Esophagus squamous epithelium (tissue), 5 donors: ENCODE measurements at regions not wholly inside any gene's neighbourhood (a gene's known extent, or its start where the extent isn't known, plus 50 kb on each side); places are given as distances from the start of the nearest gene placed in this dataset.
A peak's percentile ranks its signal among the peaks of the same experiment; 100 is the strongest.

Experiments
- DNase-seq: peaks from one replicate; lab custom pipeline; 2025; lab: John Stamatoyannopoulos, UW
- H3K27ac ChIP-seq, 4 donors: fragments of 200-600 bp; sonication (generic); one replicate each; pipeline ENCODE4 v1.5.1; 2016 to 2019; ENCODE audit warnings: mild to moderate bottlenecking in 1 of 4
- H3K27me3 ChIP-seq, 4 donors: fragments of 200-600 bp; sonication (generic); 1 replicate in 3 of 4; 2 replicates in 1 of 4; pipeline versions ENCODE4 v1.5.1 to v1.6.0; 2017 to 2021; ENCODE audit warnings: antibody characterized with exemption in 1 of 4
- H3K36me3 ChIP-seq, 3 donors: fragments of 200-600 bp; sonication (generic); one replicate each; pipeline ENCODE4 v1.5.1; 2016 to 2019
- H3K4me1 ChIP-seq, 3 donors: fragments of 200-600 bp; sonication (generic); one replicate each; pipeline ENCODE4 v1.5.1; 2017 to 2019
- H3K4me3 ChIP-seq, 4 donors: fragments of 200-600 bp; sonication (generic); 1 replicate in 3 of 4; 2 replicates in 1 of 4; pipeline ENCODE4 v1.5.1; 2016 to 2019; ENCODE audit warnings: mild to moderate bottlenecking in 2 of 4, moderate library complexity in 1 of 4
- H3K9me3 ChIP-seq, 3 donors: fragments of 200-600 bp; sonication (generic); one replicate each; pipeline ENCODE4 v1.5.1; 2016 to 2019
- POLR2A ChIP-seq, 4 donors: fragments of 450-650 bp; IDR thresholded peaks; one replicate each; pipeline ENCODE4 v1.6.1; 2017; ENCODE audit warnings: antibody characterized with exemption in 4 of 4, mild to moderate bottlenecking in 4 of 4, moderate library complexity in 3 of 4
- WGBS, 2 donors: methylation state at CpG; one replicate each; pipeline ENCODE4 v1.1.5; 2018; 5-methylcytosine and 5-hydroxymethylcytosine counted together
- intact Hi-C: fragments of 100-400 bp; cut with DNase I; formaldehyde crosslinking; loops from one replicate; pipeline ENCODE4 v1.15.0; 2022
- TF ChIP-seq, protein P1 (sequence below), 6 experiments: fragments of 450-650 bp in 4 of 6; fragments of 200-600 bp in 2 of 6; sonication (generic) in 2 of 6; IDR thresholded peaks; one replicate each; pipeline ENCODE4 v1.5.1; 2016 to 2019; ENCODE audit warnings: antibody characterized with exemption in 6 of 6, mild to moderate bottlenecking in 4 of 6, moderate library complexity in 4 of 6
- donor health status: DM: yes; HTN: yes; CAD: no.

GRCh38 chr2:64860276-64860885, 128.8 kb upstream of the SLC1A4 start:
- DNase-seq: no peak

GRCh38 chr2:64860936-64861335, 128.3 kb upstream of the SLC1A4 start:
- no peaks in the 10 kb centered on the region for H3K36me3 ChIP-seq
- intact Hi-C loops: loop anchor here (5.0 to 10.0 kb wide), 2 partner anchors 106 to 209 kb away; partner anchors contain the start of gene SERTAD2
- TF ChIP-seq POLR2A (IDR thresholded peaks at IDR 0.05): no peak
- TF ChIP-seq, protein P1, sequence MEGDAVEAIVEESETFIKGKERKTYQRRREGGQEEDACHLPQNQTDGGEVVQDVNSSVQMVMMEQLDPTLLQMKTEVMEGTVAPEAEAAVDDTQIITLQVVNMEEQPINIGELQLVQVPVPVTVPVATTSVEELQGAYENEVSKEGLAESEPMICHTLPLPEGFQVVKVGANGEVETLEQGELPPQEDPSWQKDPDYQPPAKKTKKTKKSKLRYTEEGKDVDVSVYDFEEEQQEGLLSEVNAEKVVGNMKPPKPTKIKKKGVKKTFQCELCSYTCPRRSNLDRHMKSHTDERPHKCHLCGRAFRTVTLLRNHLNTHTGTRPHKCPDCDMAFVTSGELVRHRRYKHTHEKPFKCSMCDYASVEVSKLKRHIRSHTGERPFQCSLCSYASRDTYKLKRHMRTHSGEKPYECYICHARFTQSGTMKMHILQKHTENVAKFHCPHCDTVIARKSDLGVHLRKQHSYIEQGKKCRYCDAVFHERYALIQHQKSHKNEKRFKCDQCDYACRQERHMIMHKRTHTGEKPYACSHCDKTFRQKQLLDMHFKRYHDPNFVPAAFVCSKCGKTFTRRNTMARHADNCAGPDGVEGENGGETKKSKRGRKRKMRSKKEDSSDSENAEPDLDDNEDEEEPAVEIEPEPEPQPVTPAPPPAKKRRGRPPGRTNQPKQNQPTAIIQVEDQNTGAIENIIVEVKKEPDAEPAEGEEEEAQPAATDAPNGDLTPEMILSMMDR (IDR thresholded peaks at IDR 0.05): no peak
- peak overlapping the region; percentile 5 to 93 (median 80) for H3K27ac ChIP-seq
- no peaks in the 10 kb centered on the region for H3K9me3 ChIP-seq
- H3K4me3 ChIP-seq: no peak overlapping the region
- WGBS, 2 donors: 72 to 73% methylated on average over 1 of the region's 1 CpG
- no peak for DNase-seq
- H3K4me1 ChIP-seq: peaks cover 38 to 84% (median 51%) of the 10 kb centered on the region in 3 donors
- H3K27me3 ChIP-seq: no peaks in the 10 kb centered on the region

More at GRCh38 chr2:64860276-64860885, 128.8 kb upstream of the SLC1A4 start:
- intact Hi-C loops: loop anchor here (5.0 to 10.0 kb wide), 2 partner anchors 106 to 208 kb away; partner anchors contain the start of gene SERTAD2
- no peaks in the 10 kb centered on the region for H3K9me3 ChIP-seq
- peak overlapping the region; percentile 91 to 97 (median 94) for H3K27ac ChIP-seq
- peak overlapping the region; percentile 41 to 74 (median 48) for H3K4me3 ChIP-seq
- no peak for TF ChIP-seq POLR2A (IDR thresholded peaks at IDR 0.05)
- TF ChIP-seq, protein P1 (IDR thresholded peaks at IDR 0.05): no peak
- 59 to 65% methylated on average over 8 to 11 of the region's 12 CpGs for WGBS, 2 donors
- H3K36me3 ChIP-seq: no peaks in the 10 kb centered on the region
- H3K27me3 ChIP-seq: no peaks in the 10 kb centered on the region
- H3K4me1 ChIP-seq: peaks cover 38 to 79% (median 48%) of the 10 kb centered on the region in 3 donors

GRCh38 chr2:64861452-64862397, 127.5 kb upstream of the SLC1A4 start:
- H3K27me3 ChIP-seq: no peaks in the 10 kb centered on the region
- peaks cover 38 to 92% (median 52%) of the 10 kb centered on the region in 3 donors for H3K4me1 ChIP-seq
- no peaks in the 10 kb centered on the region for H3K9me3 ChIP-seq
- no peak for DNase-seq
- intact Hi-C loops: loop anchor here (5.0 to 10.0 kb wide), 2 partner anchors 107 to 209 kb away; partner anchors contain the start of gene SERTAD2
- no peak for TF ChIP-seq POLR2A (IDR thresholded peaks at IDR 0.05)
- TF ChIP-seq, protein P1 (IDR thresholded peaks at IDR 0.05): no peak
- no peak overlapping the region for H3K4me3 ChIP-seq
- 60 to 66% methylated on average over 7 of the region's 7 CpGs for WGBS, 2 donors
- H3K36me3 ChIP-seq: no peaks in the 10 kb centered on the region
- peak overlapping the region; percentile 5 to 93 (median 80) for H3K27ac ChIP-seq

- Histone ChIP-seq H3K4me1 (peaks cover 35 to 93% (median 49%) of the 10 kb centered on the region in 3 donors), H3K9me3 (no peaks in the 10 kb centered on the region), H3K4me3 (no peak overlapping the region), H3K27ac (peak overlapping the region in 1 of 4 donors; percentile 91), H3K27me3 (no peaks in the 10 kb centered on the region), H3K36me3 (no peaks in the 10 kb centered on the region)
- intact Hi-C loops: loop anchor here (5.0 to 10.0 kb wide), 2 partner anchors 108 to 210 kb away; partner anchors contain the start of gene SERTAD2
- DNase-seq: no peak
- WGBS, 2 donors: 11 to 33% methylated on average over 1 of the region's 1 CpG
- TF ChIP-seq, protein P1 (IDR thresholded peaks at IDR 0.05): no peak
Measured at GRCh38 chr2:64862623-64863022, 126.6 kb upstream of the SLC1A4 start.
